ENCODE measurements at regions not wholly inside any gene's neighbourhood (a gene's known extent, or its start where the extent isn't known, plus 50 kb on each side); places are given as distances from the start of the nearest gene placed in this dataset.

- no peak overlapping the region for H3K4me3 ChIP-seq (ENCODE audit: low read depth in 1 of 3, low read length in 3 of 3)
- DNase-seq (ENCODE audit: low spot score): no peak
- H3K27me3 ChIP-seq (ENCODE audit: control insufficient read depth in 4 of 4, insufficient read depth in 4 of 4, low read length in 3 of 4): peaks cover 0 to 2% (median 0%) of the 10 kb centered on the region in 4 donors
- H3K4me1 ChIP-seq (ENCODE audit: control insufficient read depth in 4 of 4, insufficient read depth in 4 of 4, low read length in 3 of 4): no peaks in the 10 kb centered on the region
- TF ChIP-seq YY1 (IDR thresholded peaks at IDR 0.05) (no peak), MAX (IDR thresholded peaks at IDR 0.05) (no peak), ATF3 (IDR thresholded peaks at IDR 0.05) (no peak), RAD21 (IDR thresholded peaks at IDR 0.05) (no peak), SP1 (IDR thresholded peaks at IDR 0.05) (no peak), HNF4A (conservative IDR thresholded peaks at IDR 0.05) (no peak), REST (IDR thresholded peaks at IDR 0.05) (no peak), TAF1 (conservative IDR thresholded peaks at IDR 0.05) (no peak), CTCF (IDR thresholded peaks at IDR 0.05; ENCODE audit: low read depth, low read length, missing input control) (no peak), RXRA (IDR thresholded peaks at IDR 0.05) (no peak), NR2F2 (IDR thresholded peaks at IDR 0.05) (no peak), ZBTB33 (IDR thresholded peaks at IDR 0.05) (no peak), HNF4G (IDR thresholded peaks at IDR 0.05) (no peak)
- 84% methylated on average over 1 of the region's 1 CpG for WGBS
- H3K36me3 ChIP-seq (ENCODE audit: control insufficient read depth in 4 of 4, insufficient read depth in 3 of 4, low read depth in 1 of 4, low read length in 3 of 4): no peaks in the 10 kb centered on the region
- no peak overlapping the region for H3K9ac ChIP-seq (ENCODE audit: low read depth in 1 of 2, low read length in 2 of 2)
- H3K27ac ChIP-seq (ENCODE audit: low read depth in 1 of 2, low read length in 2 of 2): no peak overlapping the region
- H3K9me3 ChIP-seq (ENCODE audit: control insufficient read depth in 4 of 4, low read length in 3 of 4): no peaks in the 10 kb centered on the region
These were observed 222.1 kb upstream of the POU1F1 start for GRCh38 chr3:87498358-87499080.

- Histone ChIP-seq H3K4me1 (ENCODE audit: control insufficient read depth in 4 of 4, insufficient read depth in 4 of 4, low read length in 3 of 4) (no peaks in the 10 kb centered on the region), H3K4me3 (ENCODE audit: low read depth in 1 of 3, low read length in 3 of 3) (no peak overlapping the region), H3K9ac (ENCODE audit: low read depth in 1 of 2, low read length in 2 of 2) (no peak overlapping the region)
- TF ChIP-seq ATF3 (IDR thresholded peaks at IDR 0.05) (no peak), GABPA (IDR thresholded peaks at IDR 0.05 in 1 of 2, conservative IDR thresholded peaks at IDR 0.05 in 1 of 2) (no peak), NR2F2 (IDR thresholded peaks at IDR 0.05) (no peak), YY1 (IDR thresholded peaks at IDR 0.05) (no peak), RAD21 (IDR thresholded peaks at IDR 0.05) (no peak), FOXA2 (IDR thresholded peaks at IDR 0.05) (no peak), TAF1 (conservative IDR thresholded peaks at IDR 0.05) (no peak), RXRA (IDR thresholded peaks at IDR 0.05) (no peak), HNF4G (IDR thresholded peaks at IDR 0.05) (no peak), HNF4A (conservative IDR thresholded peaks at IDR 0.05) (no peak), JUND (IDR thresholded peaks at IDR 0.05) (no peak), EGR1 (IDR thresholded peaks at IDR 0.05; ENCODE audit: low read depth in 2 of 2) (no peak), REST (IDR thresholded peaks at IDR 0.05) (no peak), SP1 (IDR thresholded peaks at IDR 0.05) (no peak), FOXA1 (IDR thresholded peaks at IDR 0.05) (no peak), MAX (IDR thresholded peaks at IDR 0.05) (no peak)
These were observed 219.6 kb upstream of the POU1F1 start for GRCh38 chr3:87495938-87496337.

More at GRCh38 chr3:87495938-87496337, 219.6 kb upstream of the POU1F1 start:
- Histone ChIP-seq H3K27me3 (ENCODE audit: control insufficient read depth in 4 of 4, insufficient read depth in 4 of 4, low read length in 3 of 4) (peaks cover 0 to 2% (median 0%) of the 10 kb centered on the region in 4 donors), H3K27ac (ENCODE audit: low read depth in 1 of 2, low read length in 2 of 2) (no peak overlapping the region), H3K9me3 (ENCODE audit: control insufficient read depth in 4 of 4, low read length in 3 of 4) (no peaks in the 10 kb centered on the region), H3K36me3 (ENCODE audit: control insufficient read depth in 4 of 4, insufficient read depth in 3 of 4, low read depth in 1 of 4, low read length in 3 of 4) (no peaks in the 10 kb centered on the region)
- DNase-seq (ENCODE audit: low spot score): no peak
- 56% methylated on average over 1 of the region's 1 CpG for WGBS

All from liver (tissue), 8 donors.